Panc1 (cell line): ENCODE measurements at regions not wholly inside any gene's neighbourhood (a gene's known extent, or its start where the extent isn't known, plus 50 kb on each side); places are given as distances from the start of the nearest gene placed in this dataset.
A peak's percentile ranks its signal among the peaks of the same experiment; 100 is the strongest.

Experiments
- POLR2AphosphoS5 ChIP-seq: IDR thresholded peaks from 2 replicates; pipeline ENCODE4 v1.6.1; 2012; ENCODE audit warnings: mild to moderate bottlenecking, low read depth, low read length, moderate library complexity
- SIN3A ChIP-seq: IDR thresholded peaks from 2 replicates; pipeline ENCODE4 v1.6.1; 2012; ENCODE audit warnings: low read depth, mild to moderate bottlenecking, low read length, moderate library complexity, borderline replicate concordance; ENCODE audit not compliant: insufficient read depth
- TCF7L2 ChIP-seq: IDR thresholded peaks from 2 replicates; pipeline ENCODE4 v1.6.1; 2011; ENCODE audit warnings: mild to moderate bottlenecking, low read depth, low read length, inconsistent platforms
- TF ChIP-seq, protein P1 (sequence below): fragments of 450-650 bp; IDR thresholded peaks from 2 replicates; pipeline ENCODE4 v1.5.1; 2017; ENCODE audit warnings: mild to moderate bottlenecking
- TF ChIP-seq, protein P2 (sequence below), 2 experiments: IDR thresholded peaks; 2 replicates each; pipeline ENCODE4 v1.6.1; 2011 to 2012; ENCODE audit warnings: low read depth in 2 of 2, control low read depth in 1 of 2, low read length in 1 of 2, mild to moderate bottlenecking in 1 of 2, moderate library complexity in 1 of 2; ENCODE audit not compliant: insufficient read depth in 1 of 2

DNA sequence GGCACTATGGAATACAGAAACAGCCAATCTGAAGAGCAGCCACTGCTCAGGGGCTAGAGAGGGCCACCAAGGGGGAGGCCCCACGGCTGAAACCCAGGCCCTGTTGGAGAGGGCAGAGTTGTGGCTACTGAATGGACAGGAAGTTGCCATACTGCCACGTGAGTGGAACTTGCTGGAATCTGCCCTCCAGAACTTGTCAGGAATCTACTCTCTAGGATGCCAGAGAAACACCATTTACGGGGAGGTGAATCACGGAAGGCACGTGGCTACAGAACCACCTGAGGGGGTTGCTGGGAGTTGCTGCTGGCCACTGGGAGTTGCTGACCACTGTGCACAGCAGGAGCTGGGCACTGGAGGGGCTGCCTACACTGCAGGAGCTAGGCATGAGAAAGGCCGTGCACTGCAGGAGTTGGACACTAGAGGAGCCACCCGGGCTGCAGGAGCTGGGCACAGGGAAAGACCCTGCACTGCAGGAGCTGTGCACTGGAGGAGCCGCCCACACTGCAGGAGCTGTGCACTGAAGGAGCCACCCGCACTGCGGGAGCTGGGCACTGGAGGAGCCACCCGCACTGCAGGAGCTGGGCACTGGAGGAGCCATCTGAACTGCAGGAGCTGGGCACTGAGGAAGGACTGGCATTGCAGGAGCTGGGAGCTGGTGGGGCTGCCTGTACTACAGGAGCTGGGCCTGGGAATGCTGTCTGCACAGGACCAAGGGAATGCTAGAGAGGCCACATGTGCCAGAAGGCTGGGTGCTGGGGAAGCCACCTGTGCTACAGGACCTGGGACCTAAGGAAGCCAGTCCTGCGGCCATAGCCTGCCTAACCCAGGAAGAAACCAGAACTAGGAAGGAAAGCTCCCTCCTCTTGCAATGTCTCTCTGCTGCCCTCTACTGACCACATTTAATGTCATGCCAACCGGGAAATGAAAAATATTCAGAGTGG lies 343.4 kb downstream of the MATN1 start:
- TF ChIP-seq TCF7L2 (no peak), POLR2AphosphoS5 (no peak), SIN3A (no peak)
- TF ChIP-seq, protein P1, sequence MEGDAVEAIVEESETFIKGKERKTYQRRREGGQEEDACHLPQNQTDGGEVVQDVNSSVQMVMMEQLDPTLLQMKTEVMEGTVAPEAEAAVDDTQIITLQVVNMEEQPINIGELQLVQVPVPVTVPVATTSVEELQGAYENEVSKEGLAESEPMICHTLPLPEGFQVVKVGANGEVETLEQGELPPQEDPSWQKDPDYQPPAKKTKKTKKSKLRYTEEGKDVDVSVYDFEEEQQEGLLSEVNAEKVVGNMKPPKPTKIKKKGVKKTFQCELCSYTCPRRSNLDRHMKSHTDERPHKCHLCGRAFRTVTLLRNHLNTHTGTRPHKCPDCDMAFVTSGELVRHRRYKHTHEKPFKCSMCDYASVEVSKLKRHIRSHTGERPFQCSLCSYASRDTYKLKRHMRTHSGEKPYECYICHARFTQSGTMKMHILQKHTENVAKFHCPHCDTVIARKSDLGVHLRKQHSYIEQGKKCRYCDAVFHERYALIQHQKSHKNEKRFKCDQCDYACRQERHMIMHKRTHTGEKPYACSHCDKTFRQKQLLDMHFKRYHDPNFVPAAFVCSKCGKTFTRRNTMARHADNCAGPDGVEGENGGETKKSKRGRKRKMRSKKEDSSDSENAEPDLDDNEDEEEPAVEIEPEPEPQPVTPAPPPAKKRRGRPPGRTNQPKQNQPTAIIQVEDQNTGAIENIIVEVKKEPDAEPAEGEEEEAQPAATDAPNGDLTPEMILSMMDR = peak; percentile 95
- TF ChIP-seq, protein P2, sequence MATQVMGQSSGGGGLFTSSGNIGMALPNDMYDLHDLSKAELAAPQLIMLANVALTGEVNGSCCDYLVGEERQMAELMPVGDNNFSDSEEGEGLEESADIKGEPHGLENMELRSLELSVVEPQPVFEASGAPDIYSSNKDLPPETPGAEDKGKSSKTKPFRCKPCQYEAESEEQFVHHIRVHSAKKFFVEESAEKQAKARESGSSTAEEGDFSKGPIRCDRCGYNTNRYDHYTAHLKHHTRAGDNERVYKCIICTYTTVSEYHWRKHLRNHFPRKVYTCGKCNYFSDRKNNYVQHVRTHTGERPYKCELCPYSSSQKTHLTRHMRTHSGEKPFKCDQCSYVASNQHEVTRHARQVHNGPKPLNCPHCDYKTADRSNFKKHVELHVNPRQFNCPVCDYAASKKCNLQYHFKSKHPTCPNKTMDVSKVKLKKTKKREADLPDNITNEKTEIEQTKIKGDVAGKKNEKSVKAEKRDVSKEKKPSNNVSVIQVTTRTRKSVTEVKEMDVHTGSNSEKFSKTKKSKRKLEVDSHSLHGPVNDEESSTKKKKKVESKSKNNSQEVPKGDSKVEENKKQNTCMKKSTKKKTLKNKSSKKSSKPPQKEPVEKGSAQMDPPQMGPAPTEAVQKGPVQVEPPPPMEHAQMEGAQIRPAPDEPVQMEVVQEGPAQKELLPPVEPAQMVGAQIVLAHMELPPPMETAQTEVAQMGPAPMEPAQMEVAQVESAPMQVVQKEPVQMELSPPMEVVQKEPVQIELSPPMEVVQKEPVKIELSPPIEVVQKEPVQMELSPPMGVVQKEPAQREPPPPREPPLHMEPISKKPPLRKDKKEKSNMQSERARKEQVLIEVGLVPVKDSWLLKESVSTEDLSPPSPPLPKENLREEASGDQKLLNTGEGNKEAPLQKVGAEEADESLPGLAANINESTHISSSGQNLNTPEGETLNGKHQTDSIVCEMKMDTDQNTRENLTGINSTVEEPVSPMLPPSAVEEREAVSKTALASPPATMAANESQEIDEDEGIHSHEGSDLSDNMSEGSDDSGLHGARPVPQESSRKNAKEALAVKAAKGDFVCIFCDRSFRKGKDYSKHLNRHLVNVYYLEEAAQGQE (IDR thresholded peaks at IDR 0.05; ENCODE audit: insufficient read depth in 1 of 2, low read depth in 2 of 2, low read length in 1 of 2) = no peak
